Stomach (tissue), 4 donors: ENCODE measurements at regions not wholly inside any gene's neighbourhood (a gene's known extent, or its start where the extent isn't known, plus 50 kb on each side); places are given as distances from the start of the nearest gene placed in this dataset.
A peak's percentile ranks its signal among the peaks of the same experiment; 100 is the strongest.

Experiments
- CTCF ChIP-seq, 7 experiments: fragments of 450-650 bp in 4 of 7; fragments of 200-600 bp in 3 of 7; sonication (generic) in 3 of 7; IDR thresholded peaks; one replicate each; pipeline ENCODE4 v1.5.1; 2016 to 2019; ENCODE audit warnings: antibody characterized with exemption in 7 of 7, control low read depth in 2 of 7, mild to moderate bottlenecking in 1 of 7
- POLR2AphosphoS5 ChIP-seq, 3 donors: sonication (generic); formaldehyde crosslinking; IDR thresholded peaks; one replicate each; pipeline ENCODE4 v1.6.1; 2016; ENCODE audit warnings: antibody characterized with exemption in 3 of 3

GRCh38 chr2:106038601-106039375 lies 155.3 kb downstream of the UXS1 start:
- no peak for TF ChIP-seq CTCF (IDR thresholded peaks at IDR 0.05)
- peak; percentile 30 to 71 (median 51) for TF ChIP-seq POLR2AphosphoS5 (IDR thresholded peaks at IDR 0.05)
